Suprapubic skin (tissue), 4 donors: ENCODE measurements at regions not wholly inside any gene's neighbourhood (a gene's known extent, or its start where the extent isn't known, plus 50 kb on each side); places are given as distances from the start of the nearest gene placed in this dataset.
A peak's percentile ranks its signal among the peaks of the same experiment; 100 is the strongest.

ENCODE experiments used
- DNase-seq, 2 donors: peaks; one replicate each; pipeline ENCODE4 v3.0.0-alpha.2; 2019; ENCODE audit warnings: low spot score in 2 of 2
- H3K27ac ChIP-seq: fragments of 200-600 bp; sonication (generic); one replicate; pipeline ENCODE4 v1.5.1; 2019
- H3K27me3 ChIP-seq: fragments of 200-600 bp; sonication (generic); one replicate; pipeline ENCODE4 v1.5.1; 2019
- H3K36me3 ChIP-seq: fragments of 200-600 bp; sonication (generic); one replicate; pipeline ENCODE4 v1.5.1; 2019
- H3K4me1 ChIP-seq: fragments of 200-600 bp; sonication (generic); one replicate; pipeline ENCODE4 v1.5.1; 2019
- H3K4me3 ChIP-seq: fragments of 200-600 bp; sonication (generic); one replicate; pipeline ENCODE4 v1.5.1; 2019; ENCODE audit warnings: mild to moderate bottlenecking
- H3K9me3 ChIP-seq: fragments of 200-600 bp; sonication (generic); one replicate; pipeline ENCODE4 v1.5.1; 2019
- EP300 ChIP-seq: sonication (generic); formaldehyde crosslinking; IDR thresholded peaks from one replicate; pipeline ENCODE4 v1.6.1; 2017; ENCODE audit warnings: antibody characterized with exemption
- POLR2A ChIP-seq, 2 donors: fragments of 450-650 bp; IDR thresholded peaks; one replicate each; pipeline ENCODE4 v1.6.1; 2017; ENCODE audit warnings: antibody characterized with exemption in 2 of 2, mild to moderate bottlenecking in 2 of 2, moderate library complexity in 2 of 2
- POLR2AphosphoS5 ChIP-seq, 3 donors: sonication (generic); formaldehyde crosslinking; IDR thresholded peaks; one replicate each; pipeline ENCODE4 v1.6.1; 2017; ENCODE audit warnings: antibody characterized with exemption in 3 of 3
- WGBS: methylation state at CpG from one replicate; pipeline ENCODE4 v1.1.5; 2018; 5-methylcytosine and 5-hydroxymethylcytosine counted together
- TF ChIP-seq, protein P1 (sequence below), 2 donors: fragments of 200-600 bp in 1 of 2; fragments of 450-650 bp in 1 of 2; sonication (generic) in 1 of 2; IDR thresholded peaks; one replicate each; pipeline ENCODE4 v1.5.1; 2016 to 2019; ENCODE audit warnings: antibody characterized with exemption in 2 of 2, mild to moderate bottlenecking in 1 of 2, moderate library complexity in 1 of 2

DNA sequence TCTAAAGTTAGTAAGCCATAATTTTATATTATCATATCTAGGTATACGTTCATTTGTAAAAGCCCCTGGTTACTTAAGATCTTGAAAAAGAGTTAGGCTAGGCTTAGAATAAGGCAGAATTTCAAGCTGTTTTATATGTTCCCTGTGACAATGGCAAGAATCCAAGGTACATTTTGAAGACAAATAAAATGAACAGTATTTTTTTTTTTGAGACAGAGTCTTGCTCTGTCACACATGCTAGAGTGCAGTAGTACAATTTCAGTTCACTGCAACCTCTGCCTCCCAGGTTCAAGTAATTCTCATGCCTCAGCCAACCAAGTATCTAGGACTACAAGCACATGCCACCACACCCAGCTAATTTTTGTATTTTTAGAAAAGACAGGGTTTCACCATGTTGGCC, 139.2 kb downstream of the DUSP6 start:
- TF ChIP-seq POLR2AphosphoS5 (IDR thresholded peaks at IDR 0.05) (no peak), EP300 (no peak), POLR2A (IDR thresholded peaks at IDR 0.05) (no peak)
- TF ChIP-seq, protein P1, sequence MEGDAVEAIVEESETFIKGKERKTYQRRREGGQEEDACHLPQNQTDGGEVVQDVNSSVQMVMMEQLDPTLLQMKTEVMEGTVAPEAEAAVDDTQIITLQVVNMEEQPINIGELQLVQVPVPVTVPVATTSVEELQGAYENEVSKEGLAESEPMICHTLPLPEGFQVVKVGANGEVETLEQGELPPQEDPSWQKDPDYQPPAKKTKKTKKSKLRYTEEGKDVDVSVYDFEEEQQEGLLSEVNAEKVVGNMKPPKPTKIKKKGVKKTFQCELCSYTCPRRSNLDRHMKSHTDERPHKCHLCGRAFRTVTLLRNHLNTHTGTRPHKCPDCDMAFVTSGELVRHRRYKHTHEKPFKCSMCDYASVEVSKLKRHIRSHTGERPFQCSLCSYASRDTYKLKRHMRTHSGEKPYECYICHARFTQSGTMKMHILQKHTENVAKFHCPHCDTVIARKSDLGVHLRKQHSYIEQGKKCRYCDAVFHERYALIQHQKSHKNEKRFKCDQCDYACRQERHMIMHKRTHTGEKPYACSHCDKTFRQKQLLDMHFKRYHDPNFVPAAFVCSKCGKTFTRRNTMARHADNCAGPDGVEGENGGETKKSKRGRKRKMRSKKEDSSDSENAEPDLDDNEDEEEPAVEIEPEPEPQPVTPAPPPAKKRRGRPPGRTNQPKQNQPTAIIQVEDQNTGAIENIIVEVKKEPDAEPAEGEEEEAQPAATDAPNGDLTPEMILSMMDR (IDR thresholded peaks at IDR 0.05) = no peak
- no peak for DNase-seq
- H3K27me3 ChIP-seq = no peaks in the 10 kb centered on the region
- no peaks in the 10 kb centered on the region for H3K36me3 ChIP-seq
- H3K4me1 ChIP-seq = peaks cover 31% of the 10 kb centered on the region
- no peak overlapping the region for H3K4me3 ChIP-seq
- no peak overlapping the region for H3K27ac ChIP-seq
- WGBS = 87% methylated on average over 1 of the region's 1 CpG
- no peaks in the 10 kb centered on the region for H3K9me3 ChIP-seq

DNA sequence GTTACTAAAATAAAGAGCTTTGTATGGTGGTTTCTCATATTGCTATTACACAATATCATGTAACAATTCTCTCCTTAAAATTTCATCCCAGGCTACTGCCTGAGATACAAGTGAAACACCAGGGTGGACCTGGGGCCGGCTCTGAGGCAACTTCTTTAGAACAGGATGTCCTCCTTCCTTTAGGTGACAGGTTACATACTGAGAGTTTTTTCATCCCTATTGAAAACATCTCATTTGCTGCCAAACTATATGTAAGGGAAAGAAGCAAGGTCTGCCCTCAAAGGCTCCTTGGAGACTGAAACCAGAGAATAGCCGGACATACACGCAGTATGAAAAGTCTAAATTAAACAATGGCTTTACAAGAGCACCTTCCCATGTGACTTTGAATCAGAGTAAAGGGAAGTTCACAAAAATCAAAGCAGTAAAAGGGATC, 139.9 kb downstream of the DUSP6 start:
- no peak overlapping the region for H3K27ac ChIP-seq
- WGBS = 70% methylated on average over 3 of the region's 3 CpGs
- TF ChIP-seq POLR2AphosphoS5 (IDR thresholded peaks at IDR 0.05) (peak in 1 of 3 donors; percentile 10), POLR2A (IDR thresholded peaks at IDR 0.05) (no peak)

DNA sequence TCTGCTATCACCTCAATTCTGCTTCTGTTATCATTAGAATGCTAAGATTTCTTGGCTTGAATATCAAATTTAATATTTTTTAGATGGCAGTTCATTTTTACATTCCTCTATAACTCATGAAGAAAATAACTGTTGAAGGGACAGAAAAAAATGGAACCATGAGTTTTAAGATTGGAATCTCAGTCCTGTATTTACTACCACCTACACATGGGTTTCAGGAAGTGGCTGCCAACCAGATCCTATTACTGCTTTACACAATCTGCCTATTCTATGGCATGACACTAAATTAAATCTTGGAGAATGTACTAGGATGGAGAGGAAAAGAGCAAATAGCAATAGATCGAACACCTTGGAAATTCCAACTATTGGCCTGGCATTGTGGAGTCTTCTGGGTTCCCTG, 140.8 kb downstream of the DUSP6 start:
- no peak overlapping the region for H3K27ac ChIP-seq
- H3K4me3 ChIP-seq = no peak overlapping the region
- 89% methylated on average over 1 of the region's 1 CpG for WGBS
- H3K36me3 ChIP-seq = no peaks in the 10 kb centered on the region
- no peak for DNase-seq
- peaks cover 20% of the 10 kb centered on the region for H3K4me1 ChIP-seq
- no peaks in the 10 kb centered on the region for H3K9me3 ChIP-seq
- H3K27me3 ChIP-seq = no peaks in the 10 kb centered on the region
- no peak for TF ChIP-seq EP300
- TF ChIP-seq POLR2A (IDR thresholded peaks at IDR 0.05) = no peak
- TF ChIP-seq POLR2AphosphoS5 (IDR thresholded peaks at IDR 0.05) = no peak
- TF ChIP-seq, protein P1 (IDR thresholded peaks at IDR 0.05) = no peak

More for the DNA sequence above, 139.9 kb downstream of the DUSP6 start:
- H3K9me3 ChIP-seq = no peaks in the 10 kb centered on the region
- H3K27me3 ChIP-seq = no peaks in the 10 kb centered on the region
- H3K4me1 ChIP-seq = peaks cover 24% of the 10 kb centered on the region
- H3K4me3 ChIP-seq = no peak overlapping the region
- no peak for DNase-seq
- H3K36me3 ChIP-seq = no peaks in the 10 kb centered on the region

DNA sequence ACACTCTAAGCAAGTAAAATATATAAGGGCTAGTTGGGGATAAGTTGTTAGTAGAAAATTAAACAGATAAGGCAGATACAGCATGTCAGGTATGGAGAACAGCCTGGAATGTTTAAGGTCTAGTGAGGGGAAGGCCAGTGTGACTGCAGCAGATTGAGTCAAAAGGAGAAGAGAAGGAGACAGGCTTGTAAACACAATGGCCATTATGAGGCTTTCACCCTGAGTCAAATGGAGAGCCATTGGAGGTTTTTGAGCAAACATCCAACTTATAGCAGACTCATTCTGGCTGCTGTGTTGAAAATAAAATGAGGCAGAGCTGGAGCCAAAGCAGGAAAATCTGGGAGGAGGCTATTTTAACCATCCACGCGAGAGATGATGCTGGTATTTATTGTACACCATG, 142.0 kb downstream of the DUSP6 start:
- H3K27ac ChIP-seq = no peak overlapping the region
- no peak for DNase-seq
- H3K4me1 ChIP-seq = peaks cover 20% of the 10 kb centered on the region
- H3K4me3 ChIP-seq = no peak overlapping the region
- WGBS = 84% methylated on average over 2 of the region's 2 CpGs
- H3K27me3 ChIP-seq = no peaks in the 10 kb centered on the region
- no peaks in the 10 kb centered on the region for H3K36me3 ChIP-seq
- H3K9me3 ChIP-seq = no peaks in the 10 kb centered on the region
- TF ChIP-seq EP300 (no peak), POLR2A (IDR thresholded peaks at IDR 0.05) (no peak), POLR2AphosphoS5 (IDR thresholded peaks at IDR 0.05) (no peak)
- TF ChIP-seq, protein P1 (IDR thresholded peaks at IDR 0.05) = no peak

DNA sequence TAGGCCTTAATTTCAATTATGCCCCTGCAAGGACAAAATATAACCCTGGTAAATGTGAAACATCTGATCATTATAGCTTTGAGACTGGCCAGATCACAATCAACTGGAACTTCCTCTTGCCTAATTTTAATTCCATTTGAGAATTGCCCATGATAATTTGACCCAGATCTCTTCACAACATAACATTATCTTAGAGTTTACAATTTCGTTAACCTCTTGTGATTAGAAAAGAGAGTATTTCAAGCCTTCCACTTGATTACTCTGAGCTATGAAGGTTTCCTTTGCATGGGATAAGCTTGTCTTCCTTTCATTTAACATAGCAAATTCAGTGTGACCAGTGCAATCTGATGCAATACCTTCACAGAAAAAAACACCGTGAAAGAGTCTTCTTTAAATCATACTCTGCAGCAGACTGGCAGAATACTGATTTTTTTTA, 143.6 kb downstream of the DUSP6 start:
- H3K27me3 ChIP-seq = no peaks in the 10 kb centered on the region
- DNase-seq = no peak
- no peak overlapping the region for H3K4me3 ChIP-seq
- no peaks in the 10 kb centered on the region for H3K9me3 ChIP-seq
- TF ChIP-seq EP300 (no peak), POLR2AphosphoS5 (IDR thresholded peaks at IDR 0.05) (no peak)
- TF ChIP-seq, protein P1 (IDR thresholded peaks at IDR 0.05) = no peak
- no peak overlapping the region for H3K27ac ChIP-seq
- peaks cover 14% of the 10 kb centered on the region for H3K4me1 ChIP-seq
- 57% methylated on average over 2 of the region's 2 CpGs for WGBS
- no peaks in the 10 kb centered on the region for H3K36me3 ChIP-seq

DNA sequence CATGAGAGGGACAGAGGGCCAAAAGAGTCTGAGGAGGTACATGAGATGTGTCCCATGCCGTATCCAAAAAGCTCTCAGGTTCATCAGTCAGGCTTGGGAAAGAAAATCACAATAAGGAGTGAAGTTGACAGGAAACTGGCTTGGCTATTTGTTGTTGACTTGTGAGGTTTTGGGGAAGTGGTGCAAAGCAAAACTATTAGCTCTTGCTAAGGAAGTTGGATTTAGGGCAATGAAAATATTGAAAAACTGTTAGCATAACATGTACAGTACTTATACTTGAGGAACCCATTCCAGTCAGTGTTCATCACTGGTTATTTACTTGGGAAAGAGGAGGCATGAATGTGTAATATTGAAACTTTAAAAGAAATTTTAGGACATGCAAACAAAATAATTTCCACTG, 145.9 kb downstream of the DUSP6 start:
- TF ChIP-seq, protein P1 (IDR thresholded peaks at IDR 0.05) = no peak
- TF ChIP-seq EP300 (no peak), POLR2A (IDR thresholded peaks at IDR 0.05) (no peak), POLR2AphosphoS5 (IDR thresholded peaks at IDR 0.05) (no peak)
- Histone ChIP-seq H3K4me3 (no peak overlapping the region), H3K27ac (no peak overlapping the region), H3K4me1 (peaks cover under 1% of the 10 kb centered on the region), H3K9me3 (no peaks in the 10 kb centered on the region), H3K27me3 (no peaks in the 10 kb centered on the region), H3K36me3 (no peaks in the 10 kb centered on the region)
- DNase-seq = no peak
- WGBS = 81% methylated on average over 1 of the region's 1 CpG
